HEK293 (cell line): ENCODE measurements at regions not wholly inside any gene's neighbourhood (a gene's known extent, or its start where the extent isn't known, plus 50 kb on each side); places are given as distances from the start of the nearest gene placed in this dataset.

ENCODE experiments used
- BCL11A ChIP-seq: fragments of 450-650 bp; formaldehyde crosslinking; IDR thresholded peaks from 2 replicates; pipeline ENCODE4 v1.5.1; 2016; ENCODE audit warnings: low read depth, missing biosample characterization, missing genetic modification characterization
- CTCF ChIP-seq: fragments of 450-650 bp; formaldehyde crosslinking; IDR thresholded peaks from 2 replicates; pipeline ENCODE4 v1.5.1; 2016; ENCODE audit warnings: missing biosample characterization, missing genetic modification characterization
- OVOL3 ChIP-seq: fragments of 450-650 bp; formaldehyde crosslinking; IDR thresholded peaks from 2 replicates; pipeline ENCODE4 v1.5.1; 2016; ENCODE audit warnings: missing biosample characterization, missing genetic modification characterization
- PRDM4 ChIP-seq: fragments of 450-650 bp; formaldehyde crosslinking; IDR thresholded peaks from 2 replicates; pipeline ENCODE4 v1.5.1; 2017; ENCODE audit warnings: missing biosample characterization, missing genetic modification characterization
- YY1 ChIP-seq: fragments of 450-650 bp; formaldehyde crosslinking; IDR thresholded peaks from 2 replicates; pipeline ENCODE4 v1.5.1; 2018; ENCODE audit warnings: missing biosample characterization, missing genetic modification characterization
- ZNF174 ChIP-seq: fragments of 450-650 bp; formaldehyde crosslinking; IDR thresholded peaks from 2 replicates; pipeline ENCODE4 v1.5.0; 2017; ENCODE audit warnings: missing biosample characterization, mild to moderate bottlenecking, missing genetic modification characterization
- ZNF184 ChIP-seq: fragments of 450-650 bp; IDR thresholded peaks from 2 replicates; pipeline ENCODE4 v1.5.1; 2018; ENCODE audit warnings: missing biosample characterization, mild to moderate bottlenecking, missing genetic modification characterization
- ZNF274 ChIP-seq, 2 experiments: fragments of 200-500 bp in 1 of 2; fragments of 450-650 bp in 1 of 2; sonication (Bioruptor generic) in 1 of 2; formaldehyde crosslinking in 1 of 2; IDR thresholded peaks; 2 replicates each; pipeline versions ENCODE4 v1.5.1 to v1.6.1; 2014 to 2016; ENCODE audit warnings: borderline replicate concordance in 1 of 2, inconsistent platforms in 1 of 2, low read length in 1 of 2, missing biosample characterization in 1 of 2, missing genetic modification characterization in 1 of 2
- ZNF292 ChIP-seq: fragments of 450-650 bp; formaldehyde crosslinking; IDR thresholded peaks from 2 replicates; pipeline ENCODE4 v1.5.1; 2016; ENCODE audit warnings: low read depth, missing biosample characterization, missing genetic modification characterization, borderline replicate concordance
- ZNF777 ChIP-seq: fragments of 450-650 bp; formaldehyde crosslinking; IDR thresholded peaks from 2 replicates; pipeline ENCODE4 v1.5.1; 2017; ENCODE audit warnings: missing biosample characterization, missing genetic modification characterization, borderline replicate concordance
- ZSCAN16 ChIP-seq: fragments of 450-650 bp; formaldehyde crosslinking; IDR thresholded peaks from 2 replicates; pipeline ENCODE4 v1.5.1; 2016; ENCODE audit warnings: missing biosample characterization, missing genetic modification characterization
- TF ChIP-seq, protein P1 (sequence below): fragments of 450-650 bp; formaldehyde crosslinking; IDR thresholded peaks from 2 replicates; pipeline ENCODE4 v1.5.1; 2017; ENCODE audit warnings: missing biosample characterization, missing genetic modification characterization
- TF ChIP-seq, protein P2 (sequence below): fragments of 450-650 bp; formaldehyde crosslinking; IDR thresholded peaks from 2 replicates; pipeline ENCODE4 v1.5.1; 2016; ENCODE audit warnings: missing biosample characterization, missing genetic modification characterization

DNA sequence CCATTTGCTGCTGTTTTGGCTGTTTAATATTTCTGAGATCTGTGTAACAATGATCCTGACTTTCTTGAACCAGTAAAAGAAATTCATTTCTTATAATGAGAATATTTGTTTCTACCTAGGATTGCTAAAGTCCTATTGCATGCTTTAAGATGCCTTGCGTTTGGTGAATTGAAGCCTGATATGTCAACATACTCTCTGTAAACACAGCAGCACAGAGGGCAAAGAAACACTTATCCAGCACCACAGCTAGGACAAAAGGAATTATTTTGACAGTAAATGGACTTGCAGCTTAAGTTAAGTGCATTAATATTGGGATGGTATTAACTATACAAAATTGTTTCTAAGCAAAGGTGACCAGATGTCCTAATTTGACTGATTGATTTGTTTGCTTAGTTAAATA, 2031.2 kb upstream of the CDH6 start:
- no peak for TF ChIP-seq CTCF (tag by site-specific recombination)
- no peak for TF ChIP-seq ZSCAN16
- TF ChIP-seq OVOL3 = no peak
- no peak for TF ChIP-seq ZNF292 (tag by site-specific recombination)
- TF ChIP-seq ZNF274 (IDR thresholded peaks at IDR 0.05; ENCODE audit: low read length) = no peak
- TF ChIP-seq ZNF274 (tag by site-specific recombination; IDR thresholded peaks at IDR 0.05; ENCODE audit: borderline replicate concordance) = no peak
- no peak for TF ChIP-seq YY1 (tag by site-specific recombination)
- TF ChIP-seq PRDM4 = no peak
- no peak for TF ChIP-seq ZNF777 (tag by site-specific recombination)
- TF ChIP-seq ZNF174 (tag by site-specific recombination) = no peak
- TF ChIP-seq, protein P1, sequence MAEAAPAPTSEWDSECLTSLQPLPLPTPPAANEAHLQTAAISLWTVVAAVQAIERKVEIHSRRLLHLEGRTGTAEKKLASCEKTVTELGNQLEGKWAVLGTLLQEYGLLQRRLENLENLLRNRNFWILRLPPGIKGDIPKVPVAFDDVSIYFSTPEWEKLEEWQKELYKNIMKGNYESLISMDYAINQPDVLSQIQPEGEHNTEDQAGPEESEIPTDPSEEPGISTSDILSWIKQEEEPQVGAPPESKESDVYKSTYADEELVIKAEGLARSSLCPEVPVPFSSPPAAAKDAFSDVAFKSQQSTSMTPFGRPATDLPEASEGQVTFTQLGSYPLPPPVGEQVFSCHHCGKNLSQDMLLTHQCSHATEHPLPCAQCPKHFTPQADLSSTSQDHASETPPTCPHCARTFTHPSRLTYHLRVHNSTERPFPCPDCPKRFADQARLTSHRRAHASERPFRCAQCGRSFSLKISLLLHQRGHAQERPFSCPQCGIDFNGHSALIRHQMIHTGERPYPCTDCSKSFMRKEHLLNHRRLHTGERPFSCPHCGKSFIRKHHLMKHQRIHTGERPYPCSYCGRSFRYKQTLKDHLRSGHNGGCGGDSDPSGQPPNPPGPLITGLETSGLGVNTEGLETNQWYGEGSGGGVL (tag by site-specific recombination) = no peak
- no peak for TF ChIP-seq ZNF184 (tag by site-specific recombination)
- no peak for TF ChIP-seq BCL11A (tag by site-specific recombination)
- TF ChIP-seq, protein P2, sequence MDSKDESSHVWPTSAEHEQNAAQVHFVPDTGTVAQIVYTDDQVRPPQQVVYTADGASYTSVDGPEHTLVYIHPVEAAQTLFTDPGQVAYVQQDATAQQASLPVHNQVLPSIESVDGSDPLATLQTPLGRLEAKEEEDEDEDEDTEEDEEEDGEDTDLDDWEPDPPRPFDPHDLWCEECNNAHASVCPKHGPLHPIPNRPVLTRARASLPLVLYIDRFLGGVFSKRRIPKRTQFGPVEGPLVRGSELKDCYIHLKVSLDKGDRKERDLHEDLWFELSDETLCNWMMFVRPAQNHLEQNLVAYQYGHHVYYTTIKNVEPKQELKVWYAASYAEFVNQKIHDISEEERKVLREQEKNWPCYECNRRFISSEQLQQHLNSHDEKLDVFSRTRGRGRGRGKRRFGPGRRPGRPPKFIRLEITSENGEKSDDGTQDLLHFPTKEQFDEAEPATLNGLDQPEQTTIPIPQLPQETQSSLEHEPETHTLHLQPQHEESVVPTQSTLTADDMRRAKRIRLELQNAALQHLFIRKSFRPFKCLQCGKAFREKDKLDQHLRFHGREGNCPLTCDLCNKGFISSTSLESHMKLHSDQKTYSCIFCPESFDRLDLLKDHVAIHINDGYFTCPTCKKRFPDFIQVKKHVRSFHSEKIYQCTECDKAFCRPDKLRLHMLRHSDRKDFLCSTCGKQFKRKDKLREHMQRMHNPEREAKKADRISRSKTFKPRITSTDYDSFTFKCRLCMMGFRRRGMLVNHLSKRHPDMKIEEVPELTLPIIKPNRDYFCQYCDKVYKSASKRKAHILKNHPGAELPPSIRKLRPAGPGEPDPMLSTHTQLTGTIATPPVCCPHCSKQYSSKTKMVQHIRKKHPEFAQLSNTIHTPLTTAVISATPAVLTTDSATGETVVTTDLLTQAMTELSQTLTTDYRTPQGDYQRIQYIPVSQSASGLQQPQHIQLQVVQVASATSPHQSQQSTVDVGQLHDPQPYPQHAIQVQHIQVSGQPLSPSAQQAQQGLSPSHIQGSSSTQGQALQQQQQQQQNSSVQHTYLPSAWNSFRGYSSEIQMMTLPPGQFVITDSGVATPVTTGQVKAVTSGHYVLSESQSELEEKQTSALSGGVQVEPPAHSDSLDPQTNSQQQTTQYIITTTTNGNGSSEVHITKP (tag by site-specific recombination) = no peak
